Keratinocyte (primary cell): ENCODE measurements at regions not wholly inside any gene's neighbourhood (a gene's known extent, or its start where the extent isn't known, plus 50 kb on each side); places are given as distances from the start of the nearest gene placed in this dataset.

Source experiments
- EZH2 ChIP-seq: IDR thresholded peaks from one replicate; pipeline ENCODE4 v1.6.1; 2012; ENCODE audit warnings: inconsistent platforms, mild to moderate bottlenecking, low read length, moderate library complexity
- TF ChIP-seq, protein P1 (sequence below), 3 experiments: IDR thresholded peaks in 1 of 3; conservative IDR thresholded peaks in 1 of 3; optimal IDR thresholded peaks in 1 of 3; 2 replicates in 2 of 3; 3 replicates in 1 of 3; pipeline versions ENCODE3 to v1.5.1; 2011; ENCODE audit warnings: low read length in 3 of 3, mild to moderate bottlenecking in 3 of 3, moderate library complexity in 2 of 3, control low read depth in 1 of 3, inconsistent platforms in 1 of 3; ENCODE audit not compliant: insufficient read depth in 2 of 3; ENCODE audit errors: extremely low read depth in 1 of 3

DNA sequence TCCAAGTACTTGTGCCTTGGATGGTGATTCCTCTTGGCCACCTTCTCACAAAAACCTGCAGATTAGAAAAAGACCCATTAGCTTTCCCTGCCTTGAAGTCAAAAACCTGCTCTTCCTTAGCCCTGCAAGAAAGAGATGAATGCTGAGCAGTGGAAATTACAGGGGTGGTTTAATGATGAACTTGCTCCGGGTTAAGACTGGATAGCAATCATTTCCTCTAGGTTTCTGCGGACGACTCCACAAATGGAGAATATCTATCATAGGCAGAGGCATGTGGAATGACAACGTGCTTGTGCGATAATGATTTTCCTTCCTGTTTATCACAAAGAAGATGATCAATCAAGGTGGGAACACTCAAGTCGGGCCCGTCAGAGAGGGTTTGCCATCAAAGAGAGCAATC, 201.2 kb upstream of the ERCC4 start:
- no peak for TF ChIP-seq EZH2
- TF ChIP-seq, protein P1, sequence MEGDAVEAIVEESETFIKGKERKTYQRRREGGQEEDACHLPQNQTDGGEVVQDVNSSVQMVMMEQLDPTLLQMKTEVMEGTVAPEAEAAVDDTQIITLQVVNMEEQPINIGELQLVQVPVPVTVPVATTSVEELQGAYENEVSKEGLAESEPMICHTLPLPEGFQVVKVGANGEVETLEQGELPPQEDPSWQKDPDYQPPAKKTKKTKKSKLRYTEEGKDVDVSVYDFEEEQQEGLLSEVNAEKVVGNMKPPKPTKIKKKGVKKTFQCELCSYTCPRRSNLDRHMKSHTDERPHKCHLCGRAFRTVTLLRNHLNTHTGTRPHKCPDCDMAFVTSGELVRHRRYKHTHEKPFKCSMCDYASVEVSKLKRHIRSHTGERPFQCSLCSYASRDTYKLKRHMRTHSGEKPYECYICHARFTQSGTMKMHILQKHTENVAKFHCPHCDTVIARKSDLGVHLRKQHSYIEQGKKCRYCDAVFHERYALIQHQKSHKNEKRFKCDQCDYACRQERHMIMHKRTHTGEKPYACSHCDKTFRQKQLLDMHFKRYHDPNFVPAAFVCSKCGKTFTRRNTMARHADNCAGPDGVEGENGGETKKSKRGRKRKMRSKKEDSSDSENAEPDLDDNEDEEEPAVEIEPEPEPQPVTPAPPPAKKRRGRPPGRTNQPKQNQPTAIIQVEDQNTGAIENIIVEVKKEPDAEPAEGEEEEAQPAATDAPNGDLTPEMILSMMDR (optimal IDR thresholded peaks at IDR 0.05 in 1 of 3, IDR thresholded peaks at IDR 0.05 in 1 of 3, conservative IDR thresholded peaks at IDR 0.05 in 1 of 3; ENCODE audit: extremely low read depth in 1 of 3, insufficient read depth in 2 of 3, low read length in 3 of 3) = no peak
